ENCODE measurements at regions not wholly inside any gene's neighbourhood (a gene's known extent, or its start where the extent isn't known, plus 50 kb on each side); places are given as distances from the start of the nearest gene placed in this dataset.
"Not testable (repeated sequence)": the region's sequence is repeated elsewhere in the genome, so short reads cannot be mapped to it uniquely, and the experiment has no call there.

GRCh38 chrX:149420566-149420965, 84.5 kb downstream of the IDS start:
- H3K9me3 ChIP-seq; DNase-seq; H3K27ac ChIP-seq; H3K27me3 ChIP-seq; H3K4me1 ChIP-seq; H3K4me3 ChIP-seq (replicated peaks in 1 of 3); intact Hi-C loops (cut with DNase I); H3K36me3 ChIP-seq: not testable (repeated sequence)
- no CpG with 5 or more reads among the region's 21 CpGs for WGBS, 2 donors

GRCh38 chrX:149398027-149398426, 107.1 kb downstream of the IDS start:
- 27 to 55% methylated on average over 2 of the region's 2 CpGs for WGBS, 2 donors
- no peak overlapping the region for H3K4me3 ChIP-seq (replicated peaks in 1 of 3)
- H3K36me3 ChIP-seq, result no peaks in the 10 kb centered on the region
- TF ChIP-seq POLR2A (IDR thresholded peaks at IDR 0.05) (no peak), CTCF (IDR thresholded peaks at IDR 0.05) (no peak)
- no peaks in the 10 kb centered on the region for H3K9me3 ChIP-seq
- H3K27ac ChIP-seq, result no peak overlapping the region
- DNase-seq, result no peak
- no peaks in the 10 kb centered on the region for H3K4me1 ChIP-seq
- intact Hi-C loops (cut with DNase I), result no loop called here
- no peaks in the 10 kb centered on the region for H3K27me3 ChIP-seq

- intact Hi-C loops (cut with DNase I), result no loop called here
- Histone ChIP-seq H3K27me3 (no peaks in the 10 kb centered on the region), H3K9me3 (no peaks in the 10 kb centered on the region), H3K27ac (no peak overlapping the region), H3K4me1 (no peaks in the 10 kb centered on the region), H3K36me3 (no peaks in the 10 kb centered on the region), H3K4me3 (replicated peaks in 1 of 3) (no peak overlapping the region)
- no peak for TF ChIP-seq POLR2A (IDR thresholded peaks at IDR 0.05)
- no peak for TF ChIP-seq CTCF (IDR thresholded peaks at IDR 0.05)
- DNase-seq, result no peak
These were observed 112.2 kb downstream of the IDS start for GRCh38 chrX:149392921-149393320.

- Histone ChIP-seq H3K4me1 (no peaks in the 10 kb centered on the region), H3K9me3 (no peaks in the 10 kb centered on the region), H3K4me3 (replicated peaks in 1 of 3) (no peak overlapping the region), H3K36me3 (no peaks in the 10 kb centered on the region), H3K27me3 (peaks cover 3% of the 10 kb centered on the region), H3K27ac (no peak overlapping the region)
- intact Hi-C loops (cut with DNase I), result no loop called here
- no peak for TF ChIP-seq POLR2A (IDR thresholded peaks at IDR 0.05)
- TF ChIP-seq CTCF (IDR thresholded peaks at IDR 0.05), result no peak
- no peak for DNase-seq
These were observed 121.3 kb downstream of the IDS start for GRCh38 chrX:149383852-149384251.

GRCh38 chrX:149374751-149375150, 130.4 kb downstream of the IDS start:
- DNase-seq, result no peak
- no peak for TF ChIP-seq POLR2A (IDR thresholded peaks at IDR 0.05)
- no peak for TF ChIP-seq CTCF (IDR thresholded peaks at IDR 0.05)

GRCh38 chrX:149372866-149373265, 132.2 kb downstream of the IDS start:
- DNase-seq, result peak in 1 of 2 donors; percentile 5
- 50 to 63% methylated on average over 2 of the region's 2 CpGs for WGBS, 2 donors
- no peak overlapping the region for H3K27ac ChIP-seq
- intact Hi-C loops (cut with DNase I), result no loop called here
- no peaks in the 10 kb centered on the region for H3K9me3 ChIP-seq
- no peak for TF ChIP-seq POLR2A (IDR thresholded peaks at IDR 0.05)
- no peak for TF ChIP-seq CTCF (IDR thresholded peaks at IDR 0.05)
- no peaks in the 10 kb centered on the region for H3K27me3 ChIP-seq
- no peak overlapping the region for H3K4me3 ChIP-seq (replicated peaks in 1 of 3)
- H3K4me1 ChIP-seq, result no peaks in the 10 kb centered on the region
- no peaks in the 10 kb centered on the region for H3K36me3 ChIP-seq

More at GRCh38 chrX:149374751-149375150, 130.4 kb downstream of the IDS start:
- intact Hi-C loops (cut with DNase I), result no loop called here
- Histone ChIP-seq H3K27ac (no peak overlapping the region), H3K36me3 (no peaks in the 10 kb centered on the region), H3K4me3 (replicated peaks in 1 of 3) (no peak overlapping the region), H3K4me1 (no peaks in the 10 kb centered on the region), H3K27me3 (no peaks in the 10 kb centered on the region), H3K9me3 (no peaks in the 10 kb centered on the region)
- WGBS, 2 donors, result 88% methylated on average over 3 of the region's 3 CpGs

Measured in thyroid gland (tissue), 4 donors.